ENCODE measurements at regions not wholly inside any gene's neighbourhood (a gene's known extent, or its start where the extent isn't known, plus 50 kb on each side); places are given as distances from the start of the nearest gene placed in this dataset.

DNA sequence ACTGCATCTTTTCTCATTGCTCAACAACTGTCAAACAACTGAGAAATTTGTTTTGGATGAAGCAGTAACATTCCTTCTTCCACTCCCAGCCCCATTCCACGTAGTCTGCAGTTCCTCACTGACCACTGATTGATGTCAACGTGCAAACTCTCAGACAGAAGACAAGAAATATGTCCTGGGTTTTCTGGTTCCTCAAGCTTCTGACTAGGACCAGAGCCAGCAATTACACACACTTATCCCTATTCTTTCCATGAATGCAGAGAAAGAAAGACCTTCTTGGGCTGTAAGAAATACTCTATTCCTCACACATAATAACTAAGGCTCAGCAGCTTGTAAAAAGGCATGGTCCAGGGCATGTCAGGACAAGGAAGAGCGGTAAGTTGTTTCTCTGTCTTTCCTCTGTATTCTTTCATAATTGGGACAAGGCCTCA is 790.1 kb upstream of the SLC35B3 start:
- Histone ChIP-seq H3K9me3 (ENCODE audit: control insufficient read depth, insufficient read depth, low read length) (no peaks in the 10 kb centered on the region), H2BK5ac (ENCODE audit: low read depth, low read length, poor library complexity, severe bottlenecking) (no peak overlapping the region), H3K4me1 (ENCODE audit: control insufficient read depth, insufficient read depth, low read length) (no peaks in the 10 kb centered on the region), H3K4ac (ENCODE audit: low read depth, low read length) (no peak overlapping the region), H3K9ac (ENCODE audit: low read depth, low read length) (no peak overlapping the region), H3K18ac (ENCODE audit: low read depth, low read length) (no peak overlapping the region), H4K20me1 (ENCODE audit: insufficient read depth, low read length) (no peaks in the 10 kb centered on the region), H2AK5ac (ENCODE audit: low read depth, low read length) (no peak overlapping the region), H3K36me3 (ENCODE audit: control insufficient read depth, insufficient read depth, low read length) (no peaks in the 10 kb centered on the region), H4K91ac (ENCODE audit: insufficient read depth, low read depth, low read length) (no peak overlapping the region), H3K23ac (ENCODE audit: low read depth, low read length) (no peak overlapping the region), H3K56ac (ENCODE audit: extremely low read depth, insufficient read depth, low read length) (no peak overlapping the region), H3K4me3 (ENCODE audit: insufficient read depth, low read depth, low read length) (no peak overlapping the region), H2BK120ac (ENCODE audit: low read depth, low read length) (no peak overlapping the region), H3K4me2 (ENCODE audit: low read depth, low read length) (no peak overlapping the region), H2BK20ac (ENCODE audit: low read depth, low read length) (no peak overlapping the region), H3K79me1 (ENCODE audit: low read depth in 1 of 2, low read length in 2 of 2) (no peaks in the 10 kb centered on the region), H3K27me3 (ENCODE audit: control insufficient read depth, insufficient read depth, low read length) (no peaks in the 10 kb centered on the region), H2AFZ (replicated peaks; ENCODE audit: low read length, poor library complexity) (no peak overlapping the region), H3K14ac (replicated peaks; ENCODE audit: low read depth, low read length) (no peak overlapping the region), H3K27ac (ENCODE audit: insufficient read depth, low read length) (no peak overlapping the region), H3K9me1 (ENCODE audit: insufficient read depth, low read length) (no peaks in the 10 kb centered on the region), H2BK15ac (ENCODE audit: low read depth, low read length) (no peak overlapping the region), H4K8ac (ENCODE audit: low read depth in 2 of 2, low read length in 2 of 2) (no peak overlapping the region), H4K5ac (ENCODE audit: low read depth, low read length) (no peak overlapping the region), H2AK9ac (replicated peaks; ENCODE audit: low read depth, low read length, poor library complexity) (no peak overlapping the region)
- in situ Hi-C loops (cut with MboI; ENCODE audit: low sequenced_read_pairs), result no loop called here
- 0% methylated on average over 1 of the region's 3 CpGs; no CpG with 5 or more reads in 1 of the 2 experiments for WGBS, 2 experiments (ENCODE audit: extremely low coverage in 2 of 2, insufficient read length in 1 of 2)
- dilution Hi-C loops (cut with HindIII; ENCODE audit: low sequenced_read_pairs, unreplicated experiment), result no loop called here
- ChIA-PET CTCF (no interaction called here), POLR2A (ENCODE audit: unreplicated experiment) (no interaction called here)
- TF ChIP-seq, protein P1, sequence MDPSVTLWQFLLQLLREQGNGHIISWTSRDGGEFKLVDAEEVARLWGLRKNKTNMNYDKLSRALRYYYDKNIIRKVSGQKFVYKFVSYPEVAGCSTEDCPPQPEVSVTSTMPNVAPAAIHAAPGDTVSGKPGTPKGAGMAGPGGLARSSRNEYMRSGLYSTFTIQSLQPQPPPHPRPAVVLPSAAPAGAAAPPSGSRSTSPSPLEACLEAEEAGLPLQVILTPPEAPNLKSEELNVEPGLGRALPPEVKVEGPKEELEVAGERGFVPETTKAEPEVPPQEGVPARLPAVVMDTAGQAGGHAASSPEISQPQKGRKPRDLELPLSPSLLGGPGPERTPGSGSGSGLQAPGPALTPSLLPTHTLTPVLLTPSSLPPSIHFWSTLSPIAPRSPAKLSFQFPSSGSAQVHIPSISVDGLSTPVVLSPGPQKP (IDR thresholded peaks at IDR 0.05; ENCODE audit: borderline replicate concordance, low read depth, low read length), result no peak
- TF ChIP-seq BHLHE40 (IDR thresholded peaks at IDR 0.05; ENCODE audit: low read depth, low read length) (no peak), FOS (IDR thresholded peaks at IDR 0.05; ENCODE audit: low read depth, low read length) (no peak), MAZ (IDR thresholded peaks at IDR 0.05; ENCODE audit: borderline replicate concordance, low read depth, low read length) (no peak)
- TF ChIP-seq, protein P2, sequence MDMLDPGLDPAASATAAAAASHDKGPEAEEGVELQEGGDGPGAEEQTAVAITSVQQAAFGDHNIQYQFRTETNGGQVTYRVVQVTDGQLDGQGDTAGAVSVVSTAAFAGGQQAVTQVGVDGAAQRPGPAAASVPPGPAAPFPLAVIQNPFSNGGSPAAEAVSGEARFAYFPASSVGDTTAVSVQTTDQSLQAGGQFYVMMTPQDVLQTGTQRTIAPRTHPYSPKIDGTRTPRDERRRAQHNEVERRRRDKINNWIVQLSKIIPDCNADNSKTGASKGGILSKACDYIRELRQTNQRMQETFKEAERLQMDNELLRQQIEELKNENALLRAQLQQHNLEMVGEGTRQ (IDR thresholded peaks at IDR 0.05; ENCODE audit: low read depth, low read length), result no peak
- no TSS peak for BruUV-seq (replicated peaks)
- intact Hi-C loops (cut with micrococcal nuclease), result no loop called here
- peak; percentile 25 for DNase-seq
- no peak for ATAC-seq (ENCODE audit: low read depth)
